HG03066 (cell line): ENCODE measurements at regions not wholly inside any gene's neighbourhood (a gene's known extent, or its start where the extent isn't known, plus 50 kb on each side); places are given as distances from the start of the nearest gene placed in this dataset.
"Not testable (repeated sequence)": the region's sequence is repeated elsewhere in the genome, so short reads cannot be mapped to it uniquely, and the experiment has no call there.

Experiments used
- ATAC-seq: cut with Tn5 transposase; IDR thresholded peaks from one replicate; pipeline ENCODE4 v1.9.1; 2021; ENCODE audit warnings: low read depth; ENCODE audit not compliant: unreplicated experiment

- ATAC-seq: no peak
Observed at GRCh38 chr4:152073351-152074087, 312.7 kb upstream of the GATB start.

- no peak for ATAC-seq
Observed at GRCh38 chr4:152072906-152073305, 312.1 kb upstream of the GATB start.

- ATAC-seq: no peak
Observed at GRCh38 chr4:152072001-152072485, 311.2 kb upstream of the GATB start.

GRCh38 chr4:152070854-152071253 lies 310.0 kb upstream of the GATB start:
- no peak for ATAC-seq

- ATAC-seq: no peak
Observed at GRCh38 chr4:152068866-152069265, 308.1 kb upstream of the GATB start.

GRCh38 chr4:152065545-152065944 lies 304.7 kb upstream of the GATB start:
- no peak for ATAC-seq

GRCh38 chr4:152064753-152065152 lies 303.9 kb upstream of the GATB start:
- ATAC-seq: no peak

GRCh38 chr4:152064282-152064681 lies 303.5 kb upstream of the GATB start:
- ATAC-seq: no peak

- ATAC-seq: no peak
Observed at GRCh38 chr4:152063621-152064240, 302.9 kb upstream of the GATB start.

GRCh38 chr4:152062936-152063620 lies 302.3 kb upstream of the GATB start:
- ATAC-seq: no peak

- no peak for ATAC-seq
Observed at GRCh38 chr4:152054731-152055130, 293.9 kb upstream of the GATB start.

- no peak for ATAC-seq
Observed at GRCh38 chr4:152052451-152053057, 291.7 kb upstream of the GATB start.

GRCh38 chr4:152051332-152051731 lies 290.5 kb upstream of the GATB start:
- not testable (repeated sequence) for ATAC-seq

GRCh38 chr4:152050106-152050505 lies 289.3 kb upstream of the GATB start:
- no peak for ATAC-seq

- no peak for ATAC-seq
Observed at GRCh38 chr4:152047451-152047850, 286.6 kb upstream of the GATB start.

- ATAC-seq: peak; percentile 70
Observed at GRCh38 chr4:152045807-152046571, 285.2 kb upstream of the GATB start.

GRCh38 chr4:152045449-152045806 lies 284.6 kb upstream of the GATB start:
- ATAC-seq: peak; percentile 38

GRCh38 chr4:152044331-152045036 lies 283.7 kb upstream of the GATB start:
- ATAC-seq: no peak

- no peak for ATAC-seq
Observed at GRCh38 chr4:152041295-152041694, 280.5 kb upstream of the GATB start.

GRCh38 chr4:152039691-152040090 lies 278.9 kb upstream of the GATB start:
- ATAC-seq: no peak
